ENCODE measurements at regions not wholly inside any gene's neighbourhood (a gene's known extent, or its start where the extent isn't known, plus 50 kb on each side); places are given as distances from the start of the nearest gene placed in this dataset.

DNA sequence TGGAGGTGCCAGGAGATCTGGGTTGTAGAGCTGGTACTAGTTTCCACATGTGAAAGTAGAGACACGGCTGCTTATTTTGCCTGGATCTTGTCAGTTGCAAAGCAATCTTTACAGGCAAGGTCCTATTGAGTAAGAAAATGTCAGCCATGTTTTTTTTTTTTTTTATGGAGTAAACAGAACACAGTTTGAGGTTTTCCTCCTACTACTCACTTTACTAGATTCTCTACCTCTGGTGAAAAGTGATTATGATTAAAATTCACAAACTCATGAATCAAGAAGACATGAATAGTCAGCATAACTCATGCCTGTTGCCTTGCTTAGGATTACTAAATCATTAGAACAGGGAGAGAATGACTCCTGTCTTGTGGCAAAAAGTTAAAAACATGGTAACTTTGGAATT lies 70.1 kb upstream of the PNPT1 start:
- no peak for TF ChIP-seq SP1 (CRISPR knock-in tag; conservative IDR thresholded peaks at IDR 0.05)
- TF ChIP-seq, protein P1, sequence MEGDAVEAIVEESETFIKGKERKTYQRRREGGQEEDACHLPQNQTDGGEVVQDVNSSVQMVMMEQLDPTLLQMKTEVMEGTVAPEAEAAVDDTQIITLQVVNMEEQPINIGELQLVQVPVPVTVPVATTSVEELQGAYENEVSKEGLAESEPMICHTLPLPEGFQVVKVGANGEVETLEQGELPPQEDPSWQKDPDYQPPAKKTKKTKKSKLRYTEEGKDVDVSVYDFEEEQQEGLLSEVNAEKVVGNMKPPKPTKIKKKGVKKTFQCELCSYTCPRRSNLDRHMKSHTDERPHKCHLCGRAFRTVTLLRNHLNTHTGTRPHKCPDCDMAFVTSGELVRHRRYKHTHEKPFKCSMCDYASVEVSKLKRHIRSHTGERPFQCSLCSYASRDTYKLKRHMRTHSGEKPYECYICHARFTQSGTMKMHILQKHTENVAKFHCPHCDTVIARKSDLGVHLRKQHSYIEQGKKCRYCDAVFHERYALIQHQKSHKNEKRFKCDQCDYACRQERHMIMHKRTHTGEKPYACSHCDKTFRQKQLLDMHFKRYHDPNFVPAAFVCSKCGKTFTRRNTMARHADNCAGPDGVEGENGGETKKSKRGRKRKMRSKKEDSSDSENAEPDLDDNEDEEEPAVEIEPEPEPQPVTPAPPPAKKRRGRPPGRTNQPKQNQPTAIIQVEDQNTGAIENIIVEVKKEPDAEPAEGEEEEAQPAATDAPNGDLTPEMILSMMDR (IDR thresholded peaks at IDR 0.05): no peak
- TF ChIP-seq, protein P2, sequence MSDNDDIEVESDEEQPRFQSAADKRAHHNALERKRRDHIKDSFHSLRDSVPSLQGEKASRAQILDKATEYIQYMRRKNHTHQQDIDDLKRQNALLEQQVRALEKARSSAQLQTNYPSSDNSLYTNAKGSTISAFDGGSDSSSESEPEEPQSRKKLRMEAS (CRISPR knock-in tag; IDR thresholded peaks at IDR 0.05): no peak
- TF ChIP-seq, protein P3, sequence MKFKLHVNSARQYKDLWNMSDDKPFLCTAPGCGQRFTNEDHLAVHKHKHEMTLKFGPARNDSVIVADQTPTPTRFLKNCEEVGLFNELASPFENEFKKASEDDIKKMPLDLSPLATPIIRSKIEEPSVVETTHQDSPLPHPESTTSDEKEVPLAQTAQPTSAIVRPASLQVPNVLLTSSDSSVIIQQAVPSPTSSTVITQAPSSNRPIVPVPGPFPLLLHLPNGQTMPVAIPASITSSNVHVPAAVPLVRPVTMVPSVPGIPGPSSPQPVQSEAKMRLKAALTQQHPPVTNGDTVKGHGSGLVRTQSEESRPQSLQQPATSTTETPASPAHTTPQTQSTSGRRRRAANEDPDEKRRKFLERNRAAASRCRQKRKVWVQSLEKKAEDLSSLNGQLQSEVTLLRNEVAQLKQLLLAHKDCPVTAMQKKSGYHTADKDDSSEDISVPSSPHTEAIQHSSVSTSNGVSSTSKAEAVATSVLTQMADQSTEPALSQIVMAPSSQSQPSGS (CRISPR knock-in tag; IDR thresholded peaks at IDR 0.05; ENCODE audit: borderline replicate concordance, low read depth): no peak
- TF ChIP-seq IRF2 (CRISPR knock-in tag; IDR thresholded peaks at IDR 0.05; ENCODE audit: borderline replicate concordance, low read depth): no peak
